ENCODE measurements at regions not wholly inside any gene's neighbourhood (a gene's known extent, or its start where the extent isn't known, plus 50 kb on each side); places are given as distances from the start of the nearest gene placed in this dataset.

DNA sequence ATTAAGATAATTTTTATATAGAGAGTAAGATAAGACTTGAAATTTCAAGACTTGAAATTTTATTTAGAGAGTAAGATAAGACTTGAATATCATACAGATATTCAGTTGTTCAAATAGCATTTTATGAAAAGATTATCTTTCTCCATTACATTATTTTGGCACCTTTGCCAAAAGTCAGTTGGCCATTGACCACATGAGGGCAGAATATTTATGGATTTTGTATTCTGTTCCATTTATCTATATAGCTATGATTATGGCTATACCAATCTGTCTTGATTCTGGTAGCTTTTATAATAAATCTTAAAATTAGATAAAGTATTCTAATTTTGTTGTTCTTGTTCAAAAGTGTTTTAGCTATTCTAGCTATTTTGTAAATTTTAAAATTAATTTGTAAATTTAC, 537.9 kb upstream of the GJE1 start:
- in situ Hi-C loops (cut with HindIII; ENCODE audit: low sequenced_read_pairs) = no loop called here

DNA sequence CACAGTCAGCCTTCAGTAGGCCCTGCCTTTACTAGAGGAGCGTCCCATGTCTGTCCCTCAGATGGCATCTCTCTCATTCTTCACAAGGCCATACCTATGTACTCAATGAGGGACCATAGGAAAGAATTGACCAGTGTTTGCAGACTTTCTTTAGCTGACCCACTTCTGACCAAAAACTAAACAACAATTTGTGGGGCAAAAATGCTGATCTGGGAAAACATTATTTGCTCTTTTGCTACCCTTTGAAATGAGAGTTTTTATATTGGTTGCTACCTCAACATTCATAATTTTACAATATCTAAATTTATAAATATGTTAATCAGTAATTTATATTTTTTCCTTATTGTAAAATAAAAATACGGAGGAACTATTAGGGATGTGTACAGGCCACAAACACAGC, 539.4 kb upstream of the GJE1 start:
- in situ Hi-C loops (cut with HindIII; ENCODE audit: low sequenced_read_pairs) = no loop called here

DNA sequence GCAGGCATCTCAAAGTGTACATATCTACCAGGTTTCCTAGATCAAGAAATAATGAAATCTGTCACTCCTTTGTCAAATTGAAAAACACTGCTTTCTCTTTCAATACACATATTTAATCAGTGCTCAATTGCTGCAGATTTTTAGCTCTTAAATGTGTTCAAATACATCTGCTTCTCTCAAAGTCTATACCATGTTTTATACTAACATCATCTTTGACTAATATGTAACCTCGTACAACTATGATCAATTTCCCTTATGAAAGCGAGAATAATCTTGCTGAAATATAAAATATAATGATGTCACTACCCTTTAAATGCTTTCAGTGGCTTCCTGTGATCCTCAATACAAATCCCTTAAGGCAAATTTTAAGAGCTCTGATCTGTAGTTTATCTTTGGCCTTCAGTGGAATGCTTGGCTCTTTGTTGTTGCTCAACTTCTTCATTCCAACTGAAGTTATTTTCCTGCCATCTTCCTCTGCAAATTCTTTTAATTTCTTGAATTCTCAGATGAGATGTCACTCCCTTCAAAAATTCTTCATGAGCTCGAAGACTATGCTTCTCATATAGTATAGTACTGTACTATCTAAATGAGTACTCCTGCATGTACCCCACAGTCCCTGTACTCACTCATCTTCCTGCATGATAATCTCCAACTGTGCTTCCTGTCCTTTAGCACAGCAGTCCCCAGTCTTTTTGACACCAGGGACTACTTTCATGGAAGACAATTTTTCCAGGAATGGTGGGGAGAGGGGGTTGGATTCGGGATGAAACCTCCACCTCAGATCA, 545.1 kb upstream of the GJE1 start:
- in situ Hi-C loops (cut with HindIII; ENCODE audit: low sequenced_read_pairs) = no loop called here

DNA sequence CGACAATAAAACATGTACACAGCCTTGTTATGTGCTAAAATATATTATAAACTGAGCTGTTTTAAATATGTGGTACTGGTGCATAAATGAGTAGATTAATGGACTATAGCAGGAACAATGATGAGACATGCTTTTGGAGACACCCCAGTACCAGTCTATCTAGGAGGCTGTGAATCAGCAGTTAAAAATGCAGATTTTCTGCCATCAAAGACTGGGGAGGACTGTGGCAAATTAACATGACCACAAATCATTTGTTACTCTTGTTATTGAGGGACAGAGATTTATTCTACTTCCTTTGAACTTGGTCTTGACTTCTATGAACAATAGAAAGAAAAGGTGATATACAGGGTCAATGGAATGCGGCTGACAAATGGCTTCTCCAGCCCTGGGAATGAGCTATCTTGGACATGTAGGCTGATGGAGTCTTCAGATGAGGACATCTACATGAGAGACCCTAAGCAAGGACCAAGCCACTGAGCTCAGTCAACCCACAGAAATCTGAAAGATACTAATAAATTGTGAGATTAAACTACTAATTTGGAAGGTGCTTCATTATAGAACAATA, 551.7 kb upstream of the GJE1 start:
- in situ Hi-C loops (cut with HindIII; ENCODE audit: low sequenced_read_pairs) = no loop called here

DNA sequence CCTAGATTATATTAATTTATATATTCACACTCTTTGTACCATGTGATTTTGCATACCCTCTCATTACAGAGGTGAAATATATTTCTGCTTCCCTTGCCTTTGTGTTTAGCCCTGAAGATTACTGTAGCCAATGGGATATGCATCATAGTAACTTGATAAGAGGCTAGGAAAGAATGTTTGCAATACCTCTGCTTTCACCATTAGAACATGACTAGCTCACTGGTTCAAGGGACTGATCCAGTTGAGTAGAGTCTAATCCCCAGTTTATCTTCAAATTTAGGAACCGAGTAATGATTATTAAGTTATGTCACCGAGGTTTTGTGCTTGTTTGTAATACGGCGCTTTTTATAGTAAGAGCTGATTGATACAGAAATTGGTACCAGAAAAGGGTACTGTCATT, 552.6 kb upstream of the GJE1 start:
- in situ Hi-C loops (cut with HindIII; ENCODE audit: low sequenced_read_pairs) = no loop called here

DNA sequence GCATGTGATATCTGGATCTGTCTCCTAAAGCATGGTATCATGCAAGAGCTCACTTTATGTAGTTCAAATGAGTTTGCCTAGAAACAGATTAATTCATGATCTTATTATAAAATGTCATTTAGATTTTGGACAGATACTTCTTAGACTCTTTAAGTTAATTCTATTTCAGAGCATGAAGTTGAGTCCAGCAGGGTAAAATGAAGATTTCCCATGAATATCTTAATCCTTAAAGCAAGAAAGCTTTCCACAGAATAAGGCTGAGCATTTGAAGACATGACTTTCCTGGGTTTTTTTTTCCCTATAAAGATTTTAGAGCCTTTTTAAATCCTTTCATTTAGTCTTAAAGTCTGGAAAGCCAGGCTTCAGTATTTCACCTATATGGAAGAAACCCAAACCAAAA, 556.0 kb upstream of the GJE1 start:
- in situ Hi-C loops (cut with HindIII; ENCODE audit: low sequenced_read_pairs) = no loop called here

DNA sequence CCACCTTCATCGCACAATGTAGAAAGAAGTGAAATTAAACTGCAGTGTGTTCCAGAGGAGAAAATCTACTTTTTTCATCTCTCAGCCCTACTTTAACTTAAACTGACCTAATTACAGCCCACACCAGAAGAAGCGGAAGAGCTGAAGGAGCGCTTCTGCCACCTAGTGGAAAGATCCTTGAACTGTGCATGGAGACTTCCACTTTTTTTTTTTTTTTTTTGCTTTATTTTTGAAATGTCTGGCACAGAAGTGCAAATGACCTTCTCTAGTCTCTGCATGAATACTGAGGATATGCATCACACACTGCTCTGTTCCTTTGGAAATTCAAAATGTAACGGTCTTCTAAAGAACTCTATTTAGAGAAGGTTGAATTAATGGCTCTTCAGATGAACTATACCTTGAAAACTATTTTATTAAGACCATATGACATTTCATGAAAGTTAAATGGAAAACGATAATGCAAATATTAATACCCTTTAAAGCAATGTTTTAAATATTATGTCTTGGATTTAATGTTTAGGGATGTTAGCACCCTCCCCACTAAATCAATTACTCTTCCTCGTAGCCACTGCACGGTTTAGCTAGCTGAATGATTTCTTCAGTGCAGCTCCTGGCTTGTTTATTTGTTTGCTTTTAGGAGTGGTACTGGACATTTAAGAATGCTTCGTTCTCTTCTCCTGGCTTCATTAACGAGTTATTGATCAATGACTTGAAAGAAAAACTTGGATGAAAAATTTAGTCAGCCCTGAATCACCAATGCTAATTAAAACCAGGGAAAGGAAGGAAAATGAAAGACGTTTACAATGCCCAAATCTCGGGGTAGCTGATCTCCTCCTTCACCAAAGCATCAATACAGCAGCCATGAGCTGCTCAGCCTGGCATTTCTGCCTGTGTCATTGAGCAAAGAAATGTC, 569.6 kb upstream of the GJE1 start:
- in situ Hi-C loops (cut with HindIII; ENCODE audit: low sequenced_read_pairs) = no loop called here

DNA sequence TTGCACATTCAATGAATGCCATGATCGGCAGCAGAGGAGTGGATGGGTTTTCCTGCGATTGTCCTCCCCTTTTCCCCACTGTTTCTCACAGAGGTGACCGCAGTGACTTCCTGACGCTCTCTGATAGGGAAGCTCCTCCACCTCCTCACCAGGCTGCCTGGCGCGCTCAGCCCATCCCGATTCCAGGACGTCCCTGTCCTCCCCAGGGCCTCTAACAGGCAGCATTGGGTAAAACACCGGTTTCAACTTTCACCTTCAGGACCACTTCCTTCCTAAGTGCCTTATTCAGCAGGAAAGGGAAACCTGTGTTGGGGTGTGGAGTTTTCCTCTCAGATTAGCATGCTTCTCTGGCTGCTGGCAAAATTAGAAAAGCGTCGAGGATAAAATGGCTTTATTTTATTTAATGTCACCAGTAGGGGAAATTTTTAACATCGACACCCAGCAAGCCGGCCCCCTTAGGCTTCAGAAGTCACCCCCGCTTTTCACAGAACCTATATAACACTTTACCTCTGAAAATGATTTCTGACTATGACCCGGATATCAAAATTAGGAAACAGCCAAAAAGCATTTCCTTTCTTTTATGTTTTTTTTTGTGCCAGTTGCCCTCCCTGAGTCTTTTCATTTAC, 570.4 kb upstream of the GJE1 start:
- in situ Hi-C loops (cut with HindIII; ENCODE audit: low sequenced_read_pairs) = no loop called here

DNA sequence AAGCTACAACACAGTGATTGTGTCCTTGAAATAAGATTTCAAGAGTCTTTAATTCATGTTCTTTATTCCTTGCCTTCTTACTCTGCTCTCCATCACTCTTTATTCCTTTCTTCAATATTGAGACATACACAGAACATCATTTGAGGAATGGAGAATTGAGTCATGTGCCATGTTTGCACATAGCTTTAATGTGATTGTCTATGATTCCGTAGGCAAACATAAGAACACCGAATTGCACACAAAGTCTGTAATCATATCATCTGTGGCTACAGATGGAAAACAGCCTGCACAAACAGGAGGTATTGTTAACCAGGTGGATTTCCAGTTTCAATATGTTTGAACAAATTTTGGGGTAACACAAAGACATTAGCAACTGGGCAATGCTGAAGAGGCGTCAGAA, 571.6 kb upstream of the GJE1 start:
- in situ Hi-C loops (cut with HindIII; ENCODE audit: low sequenced_read_pairs) = no loop called here

DNA sequence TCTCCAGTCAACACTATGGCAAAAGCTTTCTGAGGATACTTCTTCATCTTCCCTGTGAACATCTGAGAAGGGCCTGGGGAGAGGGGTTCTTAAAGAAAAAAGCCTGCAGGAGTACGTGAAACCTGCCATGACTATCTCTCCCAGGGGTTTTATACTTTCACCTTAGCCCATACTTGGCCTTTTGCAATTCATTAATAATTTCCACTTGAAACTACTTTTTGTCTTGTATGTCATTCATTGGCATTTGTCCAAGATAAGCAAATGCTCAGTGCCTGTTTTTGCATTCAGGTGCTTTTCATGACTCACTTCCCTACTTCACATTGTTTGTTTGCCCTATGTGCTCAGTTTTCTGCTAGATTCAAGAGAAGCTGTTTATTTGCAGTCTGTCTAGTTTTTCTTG, 580.3 kb upstream of the GJE1 start:
- in situ Hi-C loops (cut with HindIII; ENCODE audit: low sequenced_read_pairs) = no loop called here

DNA sequence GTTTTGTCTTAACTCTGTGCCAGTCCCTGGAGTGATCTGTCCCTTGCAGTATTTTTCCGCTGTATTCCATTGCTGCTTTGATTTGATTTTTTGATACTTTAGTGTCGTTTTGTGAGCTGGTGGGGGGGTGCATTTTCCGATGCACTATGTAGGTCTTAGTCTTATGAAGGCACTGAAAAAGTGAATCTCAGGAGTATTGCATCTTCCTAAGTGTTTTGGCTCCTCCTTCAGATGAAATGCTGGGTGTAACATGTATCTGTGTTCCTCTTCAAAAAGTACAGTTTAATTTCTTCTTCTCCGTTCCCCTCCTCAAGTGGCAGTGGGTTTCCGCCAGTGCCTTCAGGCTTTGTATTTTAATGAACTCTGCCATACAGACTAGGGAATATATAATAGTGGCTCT, 580.7 kb upstream of the GJE1 start:
- in situ Hi-C loops (cut with HindIII; ENCODE audit: low sequenced_read_pairs) = no loop called here

DNA sequence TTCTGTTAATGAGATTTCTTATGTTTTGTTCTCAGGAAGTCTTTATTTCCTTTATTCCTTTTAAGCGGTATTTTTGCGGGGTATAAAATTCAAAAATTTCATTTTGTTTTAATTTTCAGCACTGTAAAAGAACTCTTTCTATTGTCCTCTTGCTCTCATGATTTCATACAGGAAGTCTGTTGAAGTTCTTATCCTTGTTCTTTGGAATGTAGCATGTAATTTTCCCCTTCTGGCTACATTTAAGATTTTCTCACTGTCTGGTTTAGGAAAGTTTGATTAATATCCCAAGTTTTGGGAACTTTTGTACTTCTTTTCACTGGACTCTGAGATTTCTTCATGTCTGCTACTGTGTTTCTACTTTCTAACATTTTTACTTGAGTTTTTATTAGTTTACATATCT, 581.4 kb upstream of the GJE1 start:
- in situ Hi-C loops (cut with HindIII; ENCODE audit: low sequenced_read_pairs) = no loop called here

DNA sequence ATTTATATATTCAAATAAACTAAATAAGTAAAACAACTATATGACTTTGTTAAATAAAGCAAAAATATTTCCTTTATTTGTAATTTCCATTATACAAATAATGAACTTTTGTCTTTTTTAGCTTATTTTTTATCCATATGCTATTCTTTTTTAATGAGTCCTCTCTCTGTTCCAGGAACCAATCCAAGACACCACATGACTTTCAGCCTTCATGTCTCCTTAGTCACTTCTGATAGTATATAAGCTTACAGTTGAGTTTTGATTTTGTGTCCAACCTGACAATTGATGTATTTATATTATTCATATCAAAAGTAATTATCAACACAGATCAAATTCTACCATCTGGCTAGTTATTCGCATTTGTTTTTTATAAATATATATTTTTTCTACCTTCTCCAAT, 582.3 kb upstream of the GJE1 start:
- in situ Hi-C loops (cut with HindIII; ENCODE audit: low sequenced_read_pairs) = no loop called here

DNA sequence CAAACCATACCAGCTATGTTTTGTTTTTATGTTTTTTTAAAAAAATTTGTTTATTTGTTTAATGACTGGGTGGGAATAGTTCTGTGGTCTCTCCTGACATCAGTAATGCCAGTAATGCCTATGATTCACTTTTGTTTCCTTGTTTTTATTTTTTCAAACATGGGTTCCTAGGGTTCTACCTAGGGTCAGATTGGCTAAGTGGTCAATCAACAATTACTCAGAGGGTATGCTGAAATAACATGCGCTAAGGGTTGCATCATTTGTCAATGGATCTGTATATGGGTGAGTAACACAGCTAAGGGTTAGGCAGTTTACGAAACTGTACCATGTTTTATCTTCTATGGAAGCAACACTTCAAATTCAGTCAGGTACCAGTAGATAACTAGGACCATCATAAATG, 583.8 kb upstream of the GJE1 start:
- in situ Hi-C loops (cut with HindIII; ENCODE audit: low sequenced_read_pairs) = no loop called here

DNA sequence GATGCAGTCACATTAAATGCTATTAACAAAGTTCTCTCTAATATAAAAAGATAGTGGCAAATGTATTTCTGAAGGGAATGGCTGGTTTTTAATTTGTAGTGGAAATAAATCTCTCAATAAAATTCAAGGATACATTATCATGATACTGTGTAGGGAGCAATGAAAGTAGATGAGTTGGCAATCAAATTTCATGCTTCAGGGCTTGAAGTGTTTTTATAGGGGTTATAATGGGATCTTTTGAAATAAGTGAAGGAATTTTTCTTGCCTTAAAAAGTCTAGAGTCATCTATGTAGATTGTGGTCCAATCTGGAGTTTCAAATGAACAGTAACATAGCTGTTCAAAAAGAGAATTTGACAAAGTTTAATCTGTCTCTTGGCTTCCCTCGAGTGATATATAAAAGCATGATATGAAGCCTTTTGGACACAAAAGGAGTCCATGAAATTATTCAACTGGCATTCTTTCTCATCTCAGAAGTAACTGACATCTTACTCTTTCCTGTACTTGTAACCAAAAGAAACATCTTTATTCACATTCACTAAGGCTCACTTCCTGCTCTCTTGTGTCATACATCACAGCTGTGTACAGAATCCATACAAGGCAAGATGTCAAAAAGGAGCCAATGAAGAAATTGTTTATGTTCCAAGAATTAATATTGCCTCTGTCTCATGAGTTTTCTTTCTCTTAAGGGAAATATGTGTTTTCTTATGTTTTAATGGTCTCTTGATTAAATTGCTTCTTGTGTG, 591.0 kb upstream of the GJE1 start:
- in situ Hi-C loops (cut with HindIII; ENCODE audit: low sequenced_read_pairs) = no loop called here

DNA sequence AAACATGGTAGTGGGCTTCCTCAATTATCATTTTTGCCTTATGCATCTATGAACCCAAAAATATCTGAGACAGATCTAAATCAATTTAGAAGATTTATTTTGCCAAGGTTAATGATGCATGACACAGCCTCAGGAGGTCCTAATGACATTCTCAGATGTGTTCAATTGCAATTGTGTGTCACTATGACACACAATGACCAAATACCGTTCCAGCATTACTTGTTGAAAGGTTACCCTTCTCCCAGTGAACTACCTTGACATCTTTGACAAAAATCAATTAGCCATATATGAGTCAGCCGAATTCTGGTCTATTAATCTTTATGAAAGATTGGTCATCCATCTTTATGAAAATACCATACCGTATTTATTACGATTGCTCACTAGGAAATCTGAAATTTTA, 592.5 kb upstream of the GJE1 start:
- in situ Hi-C loops (cut with HindIII; ENCODE audit: low sequenced_read_pairs) = no loop called here

DNA sequence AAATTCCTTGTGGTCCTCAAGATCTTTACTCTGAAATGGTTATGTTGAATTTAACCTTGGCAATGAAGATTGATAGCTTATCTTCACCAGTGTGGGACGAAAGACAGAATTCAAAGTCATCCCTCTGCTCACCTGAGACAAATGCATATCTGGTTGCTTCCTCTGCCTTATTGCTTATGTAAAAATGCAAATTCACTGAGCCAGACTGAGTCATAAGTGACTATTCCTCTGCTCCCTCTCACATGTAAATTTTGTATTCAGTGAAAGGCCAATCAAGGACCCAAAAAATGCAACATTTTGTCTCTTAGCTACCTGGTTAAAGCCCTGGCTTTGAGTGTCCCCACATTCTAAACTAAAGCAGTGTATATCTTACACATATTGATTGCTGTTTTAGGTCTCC, 593.1 kb upstream of the GJE1 start:
- in situ Hi-C loops (cut with HindIII; ENCODE audit: low sequenced_read_pairs) = no loop called here

DNA sequence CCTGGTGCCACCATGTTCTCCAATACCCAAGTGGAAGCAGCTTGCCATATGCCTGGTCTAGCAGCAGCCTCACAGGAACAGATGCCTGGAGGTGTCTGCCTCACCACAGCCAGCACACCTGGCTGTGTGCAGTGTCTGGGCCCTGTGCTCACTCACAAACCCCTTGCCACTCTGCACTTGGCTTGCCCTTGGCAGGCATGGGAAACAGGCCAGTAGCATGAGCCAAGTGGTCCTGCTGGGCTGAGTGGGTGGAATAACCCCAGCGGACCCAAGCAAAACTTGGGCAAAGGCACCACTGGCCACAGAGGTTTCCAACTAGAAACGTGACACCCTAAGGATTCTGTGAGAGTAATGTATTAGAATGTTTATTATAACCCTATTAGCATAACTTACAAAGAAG, 600.5 kb upstream of the GJE1 start:
- in situ Hi-C loops (cut with HindIII; ENCODE audit: low sequenced_read_pairs) = no loop called here

DNA sequence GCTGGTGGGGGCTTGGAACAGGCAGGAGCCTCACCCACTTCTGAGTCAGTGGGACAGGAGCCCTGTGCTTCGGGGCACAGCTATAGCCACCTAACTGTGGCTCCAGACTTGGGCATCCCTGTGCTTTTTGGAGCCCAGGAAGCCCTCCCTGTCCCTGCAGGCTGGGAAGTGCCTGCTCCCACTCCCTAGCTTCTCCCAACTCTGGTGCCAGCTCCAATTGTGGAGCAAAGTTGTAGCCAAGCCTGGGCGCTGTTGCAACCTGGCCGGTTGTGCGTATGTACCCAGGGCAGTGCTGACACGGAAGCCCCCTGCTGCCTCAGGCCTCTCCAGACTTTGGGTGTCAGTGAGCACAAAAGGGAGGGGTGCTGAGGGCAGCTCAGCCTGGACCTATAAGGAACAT, 601.7 kb upstream of the GJE1 start:
- in situ Hi-C loops (cut with HindIII; ENCODE audit: low sequenced_read_pairs) = no loop called here

DNA sequence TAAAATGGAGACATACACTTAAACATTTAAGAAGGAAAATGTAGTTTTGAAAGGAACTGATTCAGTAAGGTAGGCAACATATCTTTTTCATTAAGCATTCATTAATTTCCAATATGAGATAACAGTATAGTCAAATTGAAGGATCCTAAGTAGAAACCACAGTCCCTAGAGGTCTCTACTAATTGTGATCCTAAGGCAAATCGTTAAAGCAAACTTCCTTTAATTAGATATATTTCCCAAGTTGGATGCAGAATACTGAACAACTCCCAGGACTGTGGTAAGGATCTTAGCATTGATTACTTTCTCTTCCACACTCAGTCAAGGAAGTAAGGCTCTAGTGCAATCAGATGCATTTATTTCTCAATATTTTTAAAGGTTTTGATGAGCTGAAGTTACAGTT, 604.1 kb upstream of the GJE1 start:
- in situ Hi-C loops (cut with HindIII; ENCODE audit: low sequenced_read_pairs) = no loop called here

DNA sequence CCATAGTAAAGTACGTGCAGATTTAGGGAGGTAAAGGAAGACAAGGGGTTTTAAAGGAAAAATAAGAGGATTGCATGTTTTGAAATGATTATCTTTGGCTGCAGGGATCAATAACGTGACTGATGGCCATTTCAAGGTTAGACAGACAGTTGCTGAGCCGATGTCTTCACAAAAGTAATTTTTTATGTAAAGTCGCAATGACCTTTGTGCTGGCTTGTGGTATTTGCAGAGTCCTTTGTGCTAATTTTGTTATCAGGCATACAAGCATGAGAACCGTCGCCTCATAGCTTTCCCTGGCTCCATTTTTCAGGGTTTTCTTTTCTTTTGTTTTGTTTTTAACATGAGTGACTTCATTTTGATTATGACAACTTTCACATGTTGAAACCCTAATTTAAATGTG, 605.7 kb upstream of the GJE1 start:
- in situ Hi-C loops (cut with HindIII; ENCODE audit: low sequenced_read_pairs) = no loop called here

Data from DLD1 (cell line).